GM18498 (cell line): ENCODE measurements at regions not wholly inside any gene's neighbourhood (a gene's known extent, or its start where the extent isn't known, plus 50 kb on each side); places are given as distances from the start of the nearest gene placed in this dataset.
"Not testable (repeated sequence)": the region's sequence is repeated elsewhere in the genome, so short reads cannot be mapped to it uniquely, and the experiment has no call there.

Source experiments
- ATAC-seq: cut with Tn5 transposase; IDR thresholded peaks from one replicate; pipeline ENCODE4 v1.9.1; 2021; ENCODE audit warnings: mild to moderate bottlenecking, moderate library complexity; ENCODE audit not compliant: unreplicated experiment

DNA sequence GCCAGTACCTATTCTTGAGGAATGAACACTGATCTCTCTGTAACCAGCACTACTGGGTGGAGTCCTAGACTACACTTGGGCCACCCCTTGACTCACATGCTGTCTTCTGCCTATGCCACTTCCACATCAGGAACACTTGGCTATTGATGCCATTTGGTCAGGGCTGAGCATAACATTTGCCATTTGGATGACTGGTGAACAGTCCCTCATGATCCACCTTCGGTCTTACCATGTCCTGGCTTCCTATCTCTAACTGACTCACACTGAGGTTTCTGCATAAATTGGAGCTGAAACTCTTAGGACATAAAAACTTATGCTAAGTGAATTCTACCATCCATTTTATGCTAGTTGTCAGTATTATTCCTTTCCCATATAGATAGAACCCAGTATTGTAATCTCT, 91.7 kb upstream of the PELI2 start:
- ATAC-seq: no peak

DNA sequence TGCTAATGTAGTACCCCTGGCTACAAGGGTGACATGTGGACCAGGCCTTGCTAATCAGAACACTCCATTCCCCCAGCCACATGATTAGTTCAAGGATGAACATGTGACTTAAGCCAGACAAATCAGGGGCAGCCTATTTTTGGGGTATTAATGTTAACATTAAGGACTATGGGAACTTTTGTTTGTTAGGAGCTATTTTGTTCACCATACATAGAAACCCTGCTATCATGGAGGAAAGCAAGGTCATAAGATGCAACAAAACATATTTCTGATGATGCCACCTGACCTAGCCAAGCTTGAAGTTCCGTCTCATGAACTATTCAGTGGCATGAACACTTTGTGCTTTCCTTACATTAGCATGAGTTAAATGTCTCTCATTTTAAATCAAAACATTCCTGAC, 90.8 kb upstream of the PELI2 start:
- ATAC-seq: no peak

DNA sequence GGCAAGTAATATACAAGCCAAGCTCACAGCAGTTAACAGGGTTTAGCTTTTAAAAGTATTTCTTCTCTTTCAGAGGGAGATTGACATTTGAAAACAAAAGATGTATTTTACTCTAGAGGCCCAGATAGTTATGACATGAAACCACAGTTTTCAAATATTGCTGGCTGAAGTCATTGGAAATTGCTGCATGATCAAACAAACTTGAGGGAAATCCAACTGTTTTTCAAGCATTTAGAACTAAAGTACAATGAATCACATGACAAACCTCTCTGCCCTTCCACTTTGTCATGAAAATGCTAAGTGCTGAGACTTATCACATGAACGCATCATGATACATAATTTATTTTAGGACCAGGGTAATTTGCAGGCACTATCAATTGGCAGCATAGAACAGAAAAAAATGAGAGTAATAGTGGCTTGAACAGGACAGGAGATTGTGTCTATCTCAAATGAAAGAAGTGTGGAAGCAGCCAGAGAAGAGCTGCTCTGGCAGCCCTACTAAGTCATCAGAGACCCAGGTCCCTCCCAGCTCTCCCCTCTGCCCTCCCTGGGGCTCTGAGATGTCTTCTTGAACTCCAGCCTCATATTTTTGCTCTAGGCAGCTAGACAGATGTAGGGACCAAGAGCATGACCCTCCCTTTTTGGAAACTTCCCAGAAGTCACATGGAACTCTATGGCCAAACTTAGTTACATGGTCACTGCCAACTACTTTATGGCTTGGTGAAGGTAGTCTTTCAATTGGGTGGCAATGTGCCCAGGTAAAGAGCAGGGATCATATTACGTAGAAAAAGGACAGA, 90.1 kb upstream of the PELI2 start:
- ATAC-seq: no peak

DNA sequence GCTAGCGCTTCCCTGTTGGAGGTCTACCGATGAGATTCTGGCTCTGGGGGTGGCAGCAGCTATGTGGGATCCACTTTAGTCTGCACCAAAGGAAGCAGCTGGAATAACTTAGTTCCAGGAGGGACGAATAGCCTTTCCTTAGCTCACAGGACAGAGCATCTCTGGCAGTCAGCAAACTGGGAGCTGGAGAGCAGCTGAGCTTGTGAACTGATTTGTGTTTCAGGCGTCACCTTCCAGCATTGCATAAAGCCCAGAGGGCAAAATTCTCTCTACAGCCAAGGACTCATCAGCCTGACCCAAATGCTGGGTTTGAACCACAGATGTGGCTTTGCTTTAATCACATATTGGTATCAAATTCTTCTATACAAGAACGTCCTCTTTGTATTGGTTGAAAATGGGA, 81.9 kb upstream of the PELI2 start:
- no peak for ATAC-seq

DNA sequence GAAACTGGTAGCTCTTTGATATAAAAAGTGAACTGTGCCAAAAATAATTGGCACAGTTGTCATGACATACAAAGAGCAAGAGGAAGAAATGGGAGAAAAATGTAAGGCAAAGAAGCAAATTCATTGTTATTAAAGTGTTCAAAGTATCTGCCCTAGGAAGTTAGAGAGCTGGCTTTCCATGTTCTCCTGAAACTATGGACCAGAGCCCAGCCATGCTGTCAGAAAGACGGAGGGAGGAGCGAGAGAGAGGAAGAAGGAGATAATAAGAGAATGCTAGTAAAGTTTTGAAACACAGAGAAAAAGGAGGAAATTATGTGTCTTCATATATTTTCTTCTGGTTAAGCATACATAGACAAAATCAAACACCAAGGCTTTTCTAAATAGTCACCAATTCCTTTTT, 78.1 kb upstream of the PELI2 start:
- ATAC-seq: no peak

DNA sequence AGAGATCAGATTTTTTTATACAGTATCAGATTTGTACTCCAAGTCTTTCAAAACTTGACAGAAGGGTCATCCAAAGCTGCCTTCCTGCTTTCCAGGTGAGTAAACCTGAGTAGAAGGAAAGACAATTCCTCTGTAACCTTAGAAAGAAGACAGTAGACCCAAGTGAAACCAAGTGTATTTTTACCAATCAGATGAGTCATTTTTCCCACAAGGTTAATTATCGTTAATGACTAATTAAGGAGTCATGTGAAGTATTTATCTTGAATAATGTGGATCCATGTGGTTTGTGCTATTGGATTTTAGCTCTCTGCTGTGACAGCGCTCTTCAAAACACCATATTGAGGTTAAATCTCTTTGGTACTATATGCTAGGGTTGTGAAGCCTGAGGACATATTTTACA, 74.0 kb upstream of the PELI2 start:
- ATAC-seq: no peak

DNA sequence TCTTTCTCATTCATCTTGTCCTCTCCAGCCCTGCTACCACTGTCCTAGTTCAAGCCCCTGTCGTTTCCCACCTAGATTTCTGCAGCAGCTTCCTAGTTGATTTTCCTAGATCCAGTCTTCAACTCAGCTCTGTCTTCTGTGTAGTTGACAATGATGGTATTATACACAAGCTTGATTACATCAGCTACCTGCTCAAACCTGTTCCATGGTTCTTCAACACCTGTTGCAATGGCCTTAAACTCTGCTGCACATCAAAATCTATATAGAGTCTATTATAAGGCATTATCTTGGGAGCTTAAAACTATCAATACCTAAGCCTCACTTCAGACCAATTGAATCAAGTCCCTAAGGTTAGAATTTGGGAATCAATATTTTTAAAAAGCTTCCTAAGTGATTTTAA, 71.7 kb upstream of the PELI2 start:
- no peak for ATAC-seq

DNA sequence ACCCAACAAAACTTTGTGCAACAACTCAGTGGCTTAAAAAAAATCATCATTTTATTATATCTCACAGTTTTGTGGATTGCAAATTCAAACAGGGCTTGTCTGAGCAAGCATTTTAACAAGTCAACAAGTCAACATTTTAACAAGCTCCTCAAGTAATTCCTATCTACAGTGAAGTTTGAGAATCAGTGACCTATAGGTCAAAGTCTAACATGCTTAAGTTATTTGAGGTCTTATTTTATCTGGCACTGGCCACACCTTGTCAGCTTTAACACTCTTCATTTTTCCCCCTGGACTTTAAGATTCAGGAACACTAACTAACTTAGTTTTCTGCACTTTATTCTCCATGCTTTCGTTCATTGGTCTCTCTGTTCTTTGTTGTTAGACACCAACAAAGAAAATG, 71.2 kb upstream of the PELI2 start:
- no peak for ATAC-seq

DNA sequence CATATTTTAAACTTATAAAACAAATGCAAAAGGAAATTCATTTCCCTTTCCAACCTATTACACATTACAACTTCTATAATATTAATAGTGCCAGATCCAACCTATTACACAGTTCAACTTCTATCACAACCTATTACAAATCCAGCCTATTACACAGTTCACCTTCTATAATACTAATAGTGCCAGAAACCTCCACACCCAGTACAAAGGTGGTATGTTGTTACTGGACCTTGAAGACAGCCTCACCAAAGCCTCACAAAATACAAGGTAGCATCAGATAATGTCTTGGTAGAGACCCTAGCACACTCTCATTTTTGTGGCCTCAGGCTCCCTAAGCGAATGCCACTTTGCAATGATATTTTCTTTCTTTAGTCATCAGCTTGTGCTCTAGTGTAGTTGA, 68.7 kb upstream of the PELI2 start:
- ATAC-seq: no peak

DNA sequence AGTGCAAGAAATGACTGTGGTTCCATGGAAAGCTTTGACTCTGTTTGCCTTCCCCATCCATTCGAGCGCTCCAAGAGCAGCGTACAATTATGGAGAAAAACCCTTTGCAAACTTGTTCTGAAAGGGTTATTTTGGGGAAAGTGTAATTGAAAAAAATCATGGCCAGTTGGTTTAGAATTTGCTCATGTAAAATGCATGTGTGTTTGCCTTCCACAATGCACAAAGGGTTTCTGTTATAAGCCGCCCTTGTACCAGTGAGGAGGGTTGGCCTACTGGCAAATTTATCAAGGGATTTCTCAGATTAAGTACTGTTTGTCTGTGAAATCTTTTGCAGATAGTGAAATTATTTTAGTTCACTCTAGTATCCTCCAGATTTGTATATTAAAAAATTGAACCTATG, 62.7 kb upstream of the PELI2 start:
- no peak for ATAC-seq

DNA sequence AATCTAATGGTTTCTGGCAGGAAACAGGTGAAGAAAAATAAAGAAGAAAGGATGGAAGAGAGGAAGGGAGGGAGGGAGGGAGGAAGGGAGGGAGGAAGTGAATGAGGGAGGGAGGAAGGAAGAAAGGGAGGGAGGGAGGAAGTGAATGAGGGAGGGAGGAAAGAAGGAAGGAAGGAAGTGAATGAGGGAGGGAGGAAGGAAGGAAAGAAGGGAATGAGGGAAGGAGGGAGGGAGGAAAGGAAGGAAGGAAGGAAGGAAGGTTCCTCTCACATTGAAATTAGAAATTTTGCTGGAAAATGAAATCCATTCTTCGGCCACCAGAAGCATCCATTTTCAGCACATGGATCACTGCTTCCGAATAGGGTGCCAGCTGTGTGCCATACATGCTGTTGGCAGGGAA, 62.2 kb upstream of the PELI2 start:
- ATAC-seq: no peak

DNA sequence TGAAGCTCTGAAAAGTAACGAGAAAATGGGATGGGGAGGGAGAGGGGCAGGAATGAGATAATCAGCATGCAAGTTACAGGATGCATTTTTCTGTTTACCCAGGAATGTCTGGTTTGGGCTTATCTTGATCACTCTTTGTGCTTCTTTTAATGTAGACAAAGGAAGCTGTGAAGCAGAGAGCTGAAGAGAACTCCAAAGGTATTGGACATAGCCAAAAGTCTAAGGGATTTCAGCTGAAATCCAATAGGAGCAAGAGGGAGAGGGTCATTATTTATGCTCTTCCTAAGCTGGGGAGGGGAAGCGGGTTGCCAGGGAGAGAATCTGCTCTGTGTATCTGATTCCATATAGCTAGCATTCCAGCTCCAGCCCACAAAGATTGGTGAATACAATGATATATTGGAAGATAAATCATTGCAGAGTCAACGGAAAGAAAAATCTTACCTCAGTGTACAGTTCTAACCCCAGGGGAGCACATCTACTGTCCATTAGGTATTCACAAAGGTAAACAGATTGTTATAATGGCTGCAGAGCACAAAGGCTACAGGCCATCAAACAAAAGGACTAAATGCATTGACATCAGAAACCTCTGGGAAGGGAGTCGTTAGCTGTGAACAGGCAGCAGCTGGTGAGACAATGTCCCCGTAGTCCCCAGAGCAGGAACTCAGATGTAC, 61.0 kb upstream of the PELI2 start:
- no peak for ATAC-seq

DNA sequence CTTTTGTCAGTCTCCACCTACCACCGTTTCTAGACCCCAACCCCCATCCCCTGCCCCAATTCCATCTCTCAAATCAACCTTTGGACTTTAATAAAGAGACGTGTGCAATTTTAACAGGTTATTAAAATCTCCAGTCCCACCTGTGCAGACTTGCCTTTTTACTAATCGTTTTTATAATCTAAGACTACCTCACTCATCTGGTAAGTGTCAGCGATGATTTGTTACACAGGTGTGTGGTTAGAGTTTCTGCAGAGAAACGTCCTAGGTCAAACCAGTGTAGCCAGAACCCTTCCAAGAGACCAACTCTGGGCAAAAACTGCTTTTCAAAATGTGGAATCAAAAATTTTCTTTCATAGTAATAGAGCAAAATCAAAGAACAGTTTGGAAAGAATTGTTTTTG, 60.4 kb upstream of the PELI2 start:
- ATAC-seq: no peak

DNA sequence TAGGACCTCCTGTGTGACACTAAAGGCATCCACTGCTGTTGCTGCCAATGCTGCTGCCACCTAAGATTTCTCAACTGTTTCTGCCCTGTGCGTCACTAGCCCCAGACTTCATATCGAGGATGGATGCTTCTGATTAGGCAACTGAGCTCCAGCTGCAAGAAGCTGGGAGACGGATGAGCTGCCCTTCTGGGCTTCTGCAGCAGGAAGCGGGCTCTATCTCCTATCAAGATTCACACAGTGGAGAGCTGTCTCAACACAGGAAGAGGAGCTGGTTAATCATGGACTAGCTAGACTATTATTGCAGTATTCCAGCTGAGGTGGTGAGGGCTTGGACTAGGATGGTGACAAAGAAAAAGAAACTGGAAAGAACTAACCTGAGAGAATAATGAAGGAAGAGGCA, 59.2 kb upstream of the PELI2 start:
- ATAC-seq: no peak

DNA sequence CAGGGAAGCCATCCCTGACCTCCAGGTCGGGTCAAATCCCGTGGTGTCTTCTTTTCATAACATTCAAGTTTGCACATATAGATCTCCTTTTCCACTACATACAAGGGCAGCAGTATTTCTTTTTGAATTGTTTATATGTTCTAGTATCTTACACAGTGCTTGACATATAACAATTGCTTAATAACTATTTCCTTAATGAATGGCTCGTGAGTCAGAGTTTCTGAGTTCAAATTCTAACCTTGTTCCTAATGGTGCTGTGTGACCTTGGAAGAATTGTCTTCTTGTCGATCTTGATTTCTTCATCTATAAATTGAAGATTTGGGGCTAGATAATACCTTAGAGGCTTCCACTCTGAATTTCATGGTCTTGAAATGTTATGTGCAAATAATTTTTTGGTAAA, 57.2 kb upstream of the PELI2 start:
- no peak for ATAC-seq

DNA sequence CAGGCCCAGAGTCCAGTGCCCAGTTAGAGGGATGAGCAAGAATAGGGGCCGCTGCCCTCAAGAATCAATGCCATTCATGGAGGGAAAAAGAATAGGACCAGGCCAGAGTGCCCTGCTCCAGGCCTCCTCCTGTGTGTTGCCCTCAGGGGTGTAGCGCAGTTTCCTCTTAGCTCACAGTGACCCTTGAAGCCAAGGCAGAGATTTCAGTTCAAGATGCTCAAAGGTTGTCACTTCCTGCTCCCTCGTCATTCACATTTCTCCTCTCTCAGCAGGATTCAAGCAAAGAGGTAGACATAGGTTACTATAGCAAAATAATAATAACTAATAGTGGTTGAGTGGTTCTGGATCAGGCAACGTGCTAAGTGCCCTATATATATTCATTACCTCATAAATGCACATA, 55.1 kb upstream of the PELI2 start:
- ATAC-seq: no peak

DNA sequence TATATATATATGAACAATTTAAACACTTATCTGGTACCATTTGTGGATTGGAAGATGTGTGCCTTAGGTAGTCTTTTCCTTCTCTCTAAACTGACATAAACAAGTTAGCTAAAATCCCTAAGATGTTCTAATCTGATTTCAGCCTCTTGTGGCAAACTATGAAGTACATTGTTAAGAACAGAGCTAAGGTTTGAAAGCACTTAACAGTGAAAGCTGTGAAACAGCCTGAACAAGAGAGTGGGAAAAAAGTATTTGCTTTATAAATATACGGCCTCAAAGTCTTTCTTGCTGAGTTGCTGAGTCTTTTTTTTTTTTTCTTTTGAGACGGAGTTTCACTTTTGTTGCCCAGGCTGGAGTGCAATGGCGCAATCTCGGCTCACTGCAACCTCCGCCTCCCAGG, 53.7 kb upstream of the PELI2 start:
- no peak for ATAC-seq

DNA sequence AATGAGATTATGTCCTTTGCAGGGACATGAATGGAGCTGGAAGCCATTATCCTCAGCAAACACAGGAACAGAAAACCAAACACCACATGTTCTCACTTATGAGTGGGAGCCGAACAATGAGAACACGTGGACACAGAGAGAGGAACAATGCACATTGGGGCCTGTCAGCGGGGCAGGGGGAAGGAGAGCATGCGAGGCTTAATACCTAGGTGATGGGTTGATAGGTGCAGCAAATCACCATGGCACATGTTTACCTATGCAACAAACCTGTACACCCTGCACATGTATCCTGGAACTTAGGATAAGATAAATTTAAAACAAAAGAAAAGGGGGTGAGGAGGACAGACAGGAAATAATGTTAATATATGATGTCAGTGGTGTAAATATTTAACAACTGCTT, 53.0 kb upstream of the PELI2 start:
- ATAC-seq: not testable (repeated sequence)

DNA sequence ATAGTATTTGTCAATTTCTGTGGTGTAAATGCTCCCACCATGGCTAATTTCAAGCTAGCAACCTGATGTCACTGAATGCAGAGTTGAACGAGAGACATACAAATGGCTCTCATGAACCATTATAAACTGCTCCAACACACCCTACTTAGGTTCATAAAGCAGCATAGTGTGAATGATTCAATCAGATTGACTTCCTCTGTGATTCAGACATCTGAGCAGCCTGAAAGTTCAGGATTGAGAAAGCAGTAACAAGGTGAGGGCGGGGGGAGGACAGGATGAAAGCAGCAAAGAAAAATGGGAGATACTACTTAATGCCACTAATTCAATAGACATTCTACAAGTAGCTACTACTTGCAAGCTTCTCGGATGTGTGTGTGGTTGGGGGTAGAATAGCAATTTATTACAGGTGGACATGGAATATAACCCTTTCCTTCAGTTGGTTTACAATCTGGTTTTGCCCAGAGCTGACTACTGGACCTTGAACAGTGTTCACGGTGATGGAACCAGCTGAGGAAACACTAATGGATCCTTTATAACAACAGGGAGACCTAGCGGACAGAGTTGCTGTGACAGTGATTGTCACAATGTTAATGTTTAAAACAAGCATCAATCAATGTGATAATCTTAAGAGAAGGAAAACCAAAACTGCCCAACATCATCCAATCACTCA, 52.5 kb upstream of the PELI2 start:
- no peak for ATAC-seq
